ENCODE measurements at regions not wholly inside any gene's neighbourhood (a gene's known extent, or its start where the extent isn't known, plus 50 kb on each side); places are given as distances from the start of the nearest gene placed in this dataset.

GRCh38 chr18:73006331-73006730 lies 138.5 kb upstream of the NETO1 start:
- CTCF ChIA-PET = interaction anchor here (0.5 kb wide), 1 partner anchor 696 kb away, joined by 3 read pairs; no protein-coding TSS in a partner anchor
- POLR2A ChIA-PET = interaction anchor here (1.0 kb wide), 1 partner anchor 62 kb away, joined by 3 read pairs; no protein-coding TSS in a partner anchor
- TF ChIP-seq CTCF (IDR thresholded peaks at IDR 0.05; ENCODE audit: unreplicated experiment) = no peak
- H3K9me3 Mint-ChIP-seq (ENCODE audit: unreplicated experiment) = no peaks in the 10 kb centered on the region
- no peak overlapping the region for H3K27ac Mint-ChIP-seq (ENCODE audit: low read depth, unreplicated experiment)
- no peaks in the 10 kb centered on the region for H3K27me3 Mint-ChIP-seq (ENCODE audit: insufficient read depth, unreplicated experiment)
- no peaks in the 10 kb centered on the region for H3K36me3 Mint-ChIP-seq (ENCODE audit: insufficient read depth, unreplicated experiment)
- peak; percentile 80 for DNase-seq (ENCODE audit: unreplicated experiment)
- no peak overlapping the region for H3K4me3 Mint-ChIP-seq (ENCODE audit: unreplicated experiment)
- BruUV-seq (replicated peaks) = no TSS peak
- H3K4me1 Mint-ChIP-seq (ENCODE audit: insufficient read depth, unreplicated experiment) = peaks cover 30% of the 10 kb centered on the region
- intact Hi-C loops (cut with micrococcal nuclease) = loop anchor here (5.0 kb wide), 1 partner anchor 174 kb away; no protein-coding TSS in a partner anchor

- intact Hi-C loops (cut with micrococcal nuclease) = no loop called here
- Mint-ChIP-seq H3K4me1 (ENCODE audit: insufficient read depth, unreplicated experiment) (peaks cover 30% of the 10 kb centered on the region), H3K36me3 (ENCODE audit: insufficient read depth, unreplicated experiment) (no peaks in the 10 kb centered on the region), H3K27ac (ENCODE audit: low read depth, unreplicated experiment) (no peak overlapping the region), H3K4me3 (ENCODE audit: unreplicated experiment) (no peak overlapping the region), H3K9me3 (ENCODE audit: unreplicated experiment) (no peaks in the 10 kb centered on the region), H3K27me3 (ENCODE audit: insufficient read depth, unreplicated experiment) (no peaks in the 10 kb centered on the region)
- BruUV-seq (replicated peaks) = no TSS peak
- no peak for TF ChIP-seq CTCF (IDR thresholded peaks at IDR 0.05; ENCODE audit: unreplicated experiment)
- DNase-seq (ENCODE audit: unreplicated experiment) = no peak
- ChIA-PET POLR2A (no interaction called here), CTCF (interaction anchor here (0.6 kb wide), 1 partner anchor 45 kb away, joined by 3 read pairs; no protein-coding TSS in a partner anchor)
Observed at GRCh38 chr18:73004260-73004659, 136.5 kb upstream of the NETO1 start.

- Mint-ChIP-seq H3K36me3 (ENCODE audit: insufficient read depth, unreplicated experiment) (no peaks in the 10 kb centered on the region), H3K27me3 (ENCODE audit: insufficient read depth, unreplicated experiment) (no peaks in the 10 kb centered on the region), H3K9me3 (ENCODE audit: unreplicated experiment) (no peaks in the 10 kb centered on the region), H3K4me1 (ENCODE audit: insufficient read depth, unreplicated experiment) (peaks cover 9% of the 10 kb centered on the region), H3K4me3 (ENCODE audit: unreplicated experiment) (no peak overlapping the region), H3K27ac (ENCODE audit: low read depth, unreplicated experiment) (no peak overlapping the region)
- ChIA-PET CTCF (interaction anchor here (0.8 kb wide), 1 partner anchor 1197 kb away, joined by 3 read pairs; no protein-coding TSS in a partner anchor), POLR2A (interaction anchor here (0.6 kb wide), 1 partner anchor 11 kb away, joined by 3 read pairs; no protein-coding TSS in a partner anchor)
- DNase-seq (ENCODE audit: unreplicated experiment) = no peak
- TF ChIP-seq CTCF (IDR thresholded peaks at IDR 0.05; ENCODE audit: unreplicated experiment) = no peak
- no TSS peak for BruUV-seq (replicated peaks)
- intact Hi-C loops (cut with micrococcal nuclease) = no loop called here
Observed at GRCh38 chr18:72999971-73000607, 132.3 kb upstream of the NETO1 start.

- H3K36me3 Mint-ChIP-seq (ENCODE audit: insufficient read depth, unreplicated experiment) = no peaks in the 10 kb centered on the region
- POLR2A ChIA-PET = interaction anchor here (1.2 to 2.1 kb wide), 2 partner anchors 10 to 1069 kb away, joined by 3 to 5 read pairs; no protein-coding TSS in a partner anchor
- peak; percentile 43 for DNase-seq (ENCODE audit: unreplicated experiment)
- intact Hi-C loops (cut with micrococcal nuclease) = no loop called here
- BruUV-seq (replicated peaks) = no TSS peak
- H3K4me3 Mint-ChIP-seq (ENCODE audit: unreplicated experiment) = peak overlapping the region; percentile 26
- peak overlapping the region; percentile 70 for H3K27ac Mint-ChIP-seq (ENCODE audit: low read depth, unreplicated experiment)
- TF ChIP-seq CTCF (IDR thresholded peaks at IDR 0.05; ENCODE audit: unreplicated experiment) = no peak
- peaks cover 12% of the 10 kb centered on the region for H3K4me1 Mint-ChIP-seq (ENCODE audit: insufficient read depth, unreplicated experiment)
- CTCF ChIA-PET = no interaction called here
- H3K27me3 Mint-ChIP-seq (ENCODE audit: insufficient read depth, unreplicated experiment) = no peaks in the 10 kb centered on the region
- H3K9me3 Mint-ChIP-seq (ENCODE audit: unreplicated experiment) = no peaks in the 10 kb centered on the region
Observed at GRCh38 chr18:72995558-72995957, 127.8 kb upstream of the NETO1 start.

Data from MCF 10A (cell line).